ENCODE measurements at regions not wholly inside any gene's neighbourhood (a gene's known extent, or its start where the extent isn't known, plus 50 kb on each side); places are given as distances from the start of the nearest gene placed in this dataset.

DNA sequence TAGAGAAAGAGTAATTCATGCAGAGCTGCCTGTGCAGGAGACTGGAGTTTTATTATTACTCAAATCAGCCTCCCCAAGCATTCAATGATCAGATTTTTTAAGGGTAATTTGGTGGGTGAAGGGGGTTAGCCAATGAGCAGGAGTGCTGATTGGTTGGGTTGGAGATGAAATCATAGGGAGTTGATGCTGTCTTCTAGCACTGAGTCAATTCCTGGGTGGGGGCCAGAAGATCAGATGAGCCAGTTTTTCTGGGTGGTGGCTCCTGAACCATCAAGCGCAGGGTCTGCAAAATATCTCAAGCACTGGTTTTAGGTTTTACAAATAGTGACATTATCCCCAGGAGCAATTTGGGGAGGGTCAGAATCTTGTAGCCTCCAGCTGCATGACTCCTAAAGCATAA lies 312.8 kb upstream of the THSD7B start:
- TF ChIP-seq, protein P1, sequence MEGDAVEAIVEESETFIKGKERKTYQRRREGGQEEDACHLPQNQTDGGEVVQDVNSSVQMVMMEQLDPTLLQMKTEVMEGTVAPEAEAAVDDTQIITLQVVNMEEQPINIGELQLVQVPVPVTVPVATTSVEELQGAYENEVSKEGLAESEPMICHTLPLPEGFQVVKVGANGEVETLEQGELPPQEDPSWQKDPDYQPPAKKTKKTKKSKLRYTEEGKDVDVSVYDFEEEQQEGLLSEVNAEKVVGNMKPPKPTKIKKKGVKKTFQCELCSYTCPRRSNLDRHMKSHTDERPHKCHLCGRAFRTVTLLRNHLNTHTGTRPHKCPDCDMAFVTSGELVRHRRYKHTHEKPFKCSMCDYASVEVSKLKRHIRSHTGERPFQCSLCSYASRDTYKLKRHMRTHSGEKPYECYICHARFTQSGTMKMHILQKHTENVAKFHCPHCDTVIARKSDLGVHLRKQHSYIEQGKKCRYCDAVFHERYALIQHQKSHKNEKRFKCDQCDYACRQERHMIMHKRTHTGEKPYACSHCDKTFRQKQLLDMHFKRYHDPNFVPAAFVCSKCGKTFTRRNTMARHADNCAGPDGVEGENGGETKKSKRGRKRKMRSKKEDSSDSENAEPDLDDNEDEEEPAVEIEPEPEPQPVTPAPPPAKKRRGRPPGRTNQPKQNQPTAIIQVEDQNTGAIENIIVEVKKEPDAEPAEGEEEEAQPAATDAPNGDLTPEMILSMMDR (IDR thresholded peaks at IDR 0.05) = no peak
- no peak for TF ChIP-seq EP300 (IDR thresholded peaks at IDR 0.05)
